Retinal pigment epithelial cell (primary cell): ENCODE measurements at regions not wholly inside any gene's neighbourhood (a gene's known extent, or its start where the extent isn't known, plus 50 kb on each side); places are given as distances from the start of the nearest gene placed in this dataset.

Experiments used
- DNase-seq: peaks from one replicate; pipeline ENCODE4 v3.0.0-alpha.2; 2010; ENCODE audit warnings: low read depth
- H3K4me3 ChIP-seq: 2 replicates; pipeline ENCODE4 v1.5.1; 2011; ENCODE audit warnings: mild to moderate bottlenecking, low read length, control low read depth, moderate library complexity
- CTCF ChIP-seq: conservative IDR thresholded peaks from 2 replicates; pipeline ENCODE4 v1.5.1; 2011; ENCODE audit warnings: low read depth, low read length, control low read depth, inconsistent platforms

DNA sequence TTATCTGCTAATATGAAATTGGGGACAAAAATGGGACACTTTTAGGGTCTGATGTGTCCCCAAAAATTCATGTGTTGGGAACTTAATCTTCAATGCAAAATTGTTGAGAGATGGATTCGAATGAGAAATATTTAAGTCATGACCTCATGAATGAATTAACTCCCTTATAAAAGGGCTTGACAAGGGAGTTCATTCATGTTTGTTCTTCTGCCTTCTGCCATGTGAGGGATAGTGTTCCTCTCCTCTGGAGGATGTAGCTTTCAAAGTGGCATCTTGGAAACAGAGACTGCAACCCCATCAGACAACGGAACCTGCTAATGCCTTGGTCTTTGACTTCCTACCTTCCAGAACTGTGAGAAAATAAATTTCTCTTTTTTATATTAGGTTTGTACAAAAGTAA, 89.2 kb upstream of the LINC00305 start:
- H3K4me3 ChIP-seq, result no peak overlapping the region
- no peak for TF ChIP-seq CTCF
- DNase-seq, result no peak

- no peak for DNase-seq
- H3K4me3 ChIP-seq, result no peak overlapping the region
- TF ChIP-seq CTCF, result no peak
Measured at GRCh38 chr18:64234321-64234720, 85.4 kb upstream of the LINC00305 start.

DNA sequence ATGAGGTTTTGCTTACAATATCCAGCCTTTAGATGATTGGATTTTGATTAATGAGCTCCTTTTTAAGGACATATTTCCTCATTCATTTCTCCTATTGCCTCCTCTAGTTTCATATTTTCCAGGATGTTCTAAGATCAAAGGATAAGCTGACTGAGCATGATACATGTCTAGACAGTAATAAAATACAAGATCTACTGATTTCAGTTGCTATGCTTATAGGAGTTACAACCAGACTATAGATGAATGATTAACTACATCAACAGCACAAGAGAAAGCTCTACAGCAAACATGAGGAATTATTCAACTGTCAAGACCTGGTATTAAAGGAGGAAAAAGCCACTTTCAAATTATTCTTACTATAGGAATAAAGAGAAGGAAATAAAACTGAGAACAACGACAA, 85.0 kb upstream of the LINC00305 start:
- DNase-seq, result no peak
- H3K4me3 ChIP-seq, result no peak overlapping the region
- no peak for TF ChIP-seq CTCF

DNA sequence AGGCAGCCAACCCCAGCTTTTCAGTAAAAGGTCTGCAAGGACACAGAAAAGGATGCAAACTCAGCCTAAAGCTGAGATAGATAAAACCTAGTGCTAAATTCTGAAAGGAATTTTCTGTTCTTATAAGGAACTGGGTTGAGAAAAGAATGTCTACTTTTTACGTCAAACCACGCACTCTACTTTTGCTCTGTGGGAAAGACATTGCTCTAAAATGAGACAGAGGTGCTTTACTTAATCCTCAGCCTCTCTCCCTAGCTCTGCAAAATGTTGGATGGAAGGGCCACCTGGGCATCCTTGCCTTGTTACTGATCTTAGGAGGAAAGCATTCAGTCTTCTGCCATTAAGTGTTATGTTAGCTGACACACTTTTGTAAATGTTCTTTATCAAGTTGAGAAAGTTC, 72.1 kb upstream of the LINC00305 start:
- no peak overlapping the region for H3K4me3 ChIP-seq
- DNase-seq, result no peak
- no peak for TF ChIP-seq CTCF

DNA sequence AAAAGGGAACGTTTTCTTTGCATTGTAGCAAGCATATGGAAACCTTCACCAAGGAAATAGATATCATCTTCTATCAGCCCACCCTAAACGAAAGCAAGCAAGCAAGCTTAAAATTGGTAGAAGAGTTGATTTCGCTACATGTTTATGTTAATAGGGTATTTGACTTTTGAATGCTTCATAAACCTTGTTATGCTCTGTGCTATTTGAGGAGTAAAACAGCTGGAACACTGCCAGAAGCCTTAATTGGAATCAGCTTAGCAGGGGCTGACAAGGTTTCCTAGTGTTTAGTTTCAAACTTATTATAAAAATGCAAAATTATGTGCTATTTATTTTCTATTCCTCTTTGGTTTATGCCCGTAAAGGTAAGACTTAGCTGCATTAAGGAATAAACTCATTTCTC, 70.6 kb upstream of the LINC00305 start:
- no peak overlapping the region for H3K4me3 ChIP-seq
- DNase-seq, result no peak
- no peak for TF ChIP-seq CTCF

DNA sequence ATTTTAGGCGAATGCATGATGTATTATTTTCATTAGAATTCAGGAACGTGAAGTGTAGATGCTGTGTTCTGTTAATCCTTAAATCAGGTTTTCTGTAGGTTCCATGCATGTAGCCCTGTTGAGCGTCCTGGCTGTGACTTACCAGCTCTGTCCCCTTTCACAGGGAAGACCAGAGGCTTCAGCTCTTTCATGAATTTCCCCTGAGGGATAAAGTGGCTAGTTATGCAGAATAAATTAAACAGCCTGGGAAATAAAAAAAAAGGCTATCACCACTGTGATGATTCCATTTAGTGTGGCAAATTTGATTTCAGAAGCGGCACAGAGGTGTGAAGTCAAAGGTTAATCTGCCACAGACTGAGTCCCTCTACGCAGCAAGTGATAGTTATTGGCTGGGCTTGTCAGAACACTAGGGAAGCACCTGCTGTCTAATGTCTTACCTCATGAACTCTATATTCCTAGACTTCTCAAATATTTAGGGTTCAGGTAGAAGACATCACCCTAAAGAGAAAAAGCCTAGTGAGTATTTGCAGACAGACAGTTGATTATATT, 61.6 kb upstream of the LINC00305 start:
- H3K4me3 ChIP-seq, result no peak overlapping the region
- no peak for DNase-seq
- no peak for TF ChIP-seq CTCF

DNA sequence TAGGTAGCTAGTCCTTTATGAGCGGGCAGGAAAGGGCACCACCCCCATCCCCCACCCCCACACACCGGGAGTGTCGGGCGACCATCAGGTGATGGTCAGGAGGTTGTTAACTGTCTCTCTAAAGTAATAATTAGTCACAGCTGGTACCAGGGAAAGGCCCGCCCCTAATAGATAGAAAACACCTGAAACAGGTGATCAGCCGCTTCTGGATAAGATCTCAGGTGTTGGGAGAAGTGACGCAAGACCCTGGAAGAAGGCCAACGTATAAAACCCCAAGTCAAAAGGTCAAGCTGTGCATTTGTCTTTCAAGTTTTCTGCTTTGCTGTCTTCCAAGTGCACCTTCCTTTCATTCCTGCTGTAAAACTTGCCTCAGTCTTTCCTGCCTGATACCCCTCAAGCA, 59.6 kb upstream of the LINC00305 start:
- no peak for DNase-seq
- H3K4me3 ChIP-seq, result no peak overlapping the region
- TF ChIP-seq CTCF, result no peak
